ENCODE measurements at regions not wholly inside any gene's neighbourhood (a gene's known extent, or its start where the extent isn't known, plus 50 kb on each side); places are given as distances from the start of the nearest gene placed in this dataset.
A peak's percentile ranks its signal among the peaks of the same experiment; 100 is the strongest.
"Not testable (repeated sequence)": the region's sequence is repeated elsewhere in the genome, so short reads cannot be mapped to it uniquely, and the experiment has no call there.

GRCh38 chr11:38123673-38124072, 1525.6 kb upstream of the RAG2 start:
- peak; percentile 45 for DNase-seq

GRCh38 chr11:38116616-38117015, 1518.6 kb upstream of the RAG2 start:
- DNase-seq: not testable (repeated sequence)

- DNase-seq: not testable (repeated sequence)
These were observed 1517.3 kb upstream of the RAG2 start for GRCh38 chr11:38115381-38115780.

GRCh38 chr11:38100836-38101462, 1502.9 kb upstream of the RAG2 start:
- no peak for DNase-seq

- DNase-seq: no peak
These were observed 1497.2 kb upstream of the RAG2 start for GRCh38 chr11:38095268-38095667.

GRCh38 chr11:38089726-38090125, 1491.7 kb upstream of the RAG2 start:
- no peak for DNase-seq

- no peak for DNase-seq
These were observed 1462.9 kb upstream of the RAG2 start for GRCh38 chr11:38060920-38061319.

GRCh38 chr11:38060136-38060535, 1462.1 kb upstream of the RAG2 start:
- DNase-seq: no peak

- no peak for DNase-seq
These were observed 1448.6 kb upstream of the RAG2 start for GRCh38 chr11:38046571-38047135.

- DNase-seq: no peak
These were observed 1445.0 kb upstream of the RAG2 start for GRCh38 chr11:38043060-38043459.

GRCh38 chr11:38038777-38039176, 1440.7 kb upstream of the RAG2 start:
- DNase-seq: no peak

- DNase-seq: peak; percentile 5
These were observed 1421.2 kb upstream of the RAG2 start for GRCh38 chr11:38019072-38019775.

GRCh38 chr11:38014405-38014804, 1416.4 kb upstream of the RAG2 start:
- DNase-seq: peak; percentile 25

- no peak for DNase-seq
These were observed 1415.1 kb upstream of the RAG2 start for GRCh38 chr11:38013157-38013556.

- DNase-seq: no peak
These were observed 1413.5 kb upstream of the RAG2 start for GRCh38 chr11:38011496-38011895.

- DNase-seq: no peak
These were observed 1411.9 kb upstream of the RAG2 start for GRCh38 chr11:38009932-38010331.

GRCh38 chr11:38006466-38006865, 1408.4 kb upstream of the RAG2 start:
- DNase-seq: no peak

- DNase-seq: no peak
These were observed 1407.6 kb upstream of the RAG2 start for GRCh38 chr11:38005597-38005996.

- DNase-seq: no peak
These were observed 1401.1 kb upstream of the RAG2 start for GRCh38 chr11:37999171-37999570.

- no peak for DNase-seq
These were observed 1397.8 kb upstream of the RAG2 start for GRCh38 chr11:37995886-37996285.

GRCh38 chr11:37988031-37988430, 1390.0 kb upstream of the RAG2 start:
- DNase-seq: peak; percentile 13

GRCh38 chr11:37984991-37985390, 1387.0 kb upstream of the RAG2 start:
- no peak for DNase-seq

GRCh38 chr11:37978647-37979046, 1380.6 kb upstream of the RAG2 start:
- no peak for DNase-seq

- no peak for DNase-seq
These were observed 1375.9 kb upstream of the RAG2 start for GRCh38 chr11:37973941-37974340.
